GM12878 (cell line): ENCODE measurements at regions not wholly inside any gene's neighbourhood (a gene's known extent, or its start where the extent isn't known, plus 50 kb on each side); places are given as distances from the start of the nearest gene placed in this dataset.

Experiments
- ATAC-seq: fragments of 200-7000 bp; cut with Tn5 transposase; 3 replicates; pipeline ENCODE4 v1.9.1; 2020; ENCODE audit warnings: mild to moderate bottlenecking, moderate library complexity
- BruUV-seq: library from RNA; stranded (reverse); fragments of 400-500 nt; replicated peaks from 2 replicates; lab custom pipeline; 2021; lab: Mats Ljungman, UMichigan
- CTCF ChIA-PET: fragments of 300-600 bp; sonication (Branson Sonifier 250); formaldehyde crosslinking; extraction: SDS; loops from one replicate; lab custom pipeline; 2021; ENCODE audit warnings: inconsistent platforms; lab: Yijun Ruan, JAX
- POLR2A ChIA-PET: fragments of 350-600 bp; formaldehyde crosslinking; extraction: SDS; loops from one replicate; lab custom pipeline; 2021; ENCODE audit warnings: inconsistent platforms; lab: Charles Lee
- RAD21 ChIA-PET: fragments of 300-600 bp; sonication (Branson Sonifier 250); formaldehyde crosslinking; loops from one replicate; lab custom pipeline; 2023; ENCODE audit warnings: antibody characterized with exemption; ENCODE audit not compliant: unreplicated experiment; lab: Charles Lee
- SMC1A ChIA-PET: fragments of 300-600 bp; sonication (Branson Sonifier 250); formaldehyde crosslinking; loops from one replicate; lab custom pipeline; 2023; ENCODE audit not compliant: unreplicated experiment, uncharacterized antibody; lab: Charles Lee
- DNase-seq: peaks from one replicate; pipeline ENCODE4 v3.0.0-alpha.2; 2011; ENCODE audit warnings: low read depth, low spot score
- FAIRE-seq: peaks from 3 replicates; lab custom pipeline; 2011; peaks lifted over from hg19 to GRCh38; lab: Jason Lieb, UNC
- H2AFZ ChIP-seq: 2 replicates; pipeline ENCODE4 v1.6.0; 2011; ENCODE audit warnings: low read depth, low read length, control low read depth; ENCODE audit not compliant: control insufficient read depth
- H3K27ac ChIP-seq: 2 replicates; pipeline ENCODE4 v1.5.1; 2011; ENCODE audit warnings: control low read depth; ENCODE audit not compliant: control insufficient read depth, insufficient read depth
- H3K27me3 ChIP-seq, 2 experiments: replicated peaks in 1 of 2; 2 replicates each; pipeline versions ENCODE4 v1.6.0 to v1.6.1; 2011; ENCODE audit warnings: low read length in 1 of 2; ENCODE audit not compliant: control insufficient read depth in 2 of 2, insufficient read depth in 2 of 2
- H3K36me3 ChIP-seq, 2 experiments: 2 replicates each; pipeline ENCODE4 v1.5.1; 2011; ENCODE audit warnings: low read length in 1 of 2; ENCODE audit not compliant: control insufficient read depth in 2 of 2, insufficient read depth in 2 of 2
- H3K4me1 ChIP-seq: 2 replicates; pipeline ENCODE4 v1.6.1; 2011; ENCODE audit warnings: mild to moderate bottlenecking, low read length, moderate library complexity, mixed read lengths; ENCODE audit not compliant: control insufficient read depth, insufficient read depth
- H3K4me2 ChIP-seq: 2 replicates; pipeline ENCODE4 v1.6.0; 2011; ENCODE audit warnings: control low read depth; ENCODE audit not compliant: control insufficient read depth, insufficient read depth
- H3K4me3 ChIP-seq: fragments of 200-600 bp; sonication (generic); 2 replicates; pipeline ENCODE4 v1.5.1; 2016
- H3K79me2 ChIP-seq: 2 replicates; pipeline ENCODE4 v1.6.0; 2011; ENCODE audit warnings: low read length; ENCODE audit not compliant: control insufficient read depth, insufficient read depth
- H3K9ac ChIP-seq: 2 replicates; pipeline ENCODE4 v1.8.0; 2011; ENCODE audit warnings: low read length, control low read depth, mixed read lengths; ENCODE audit not compliant: control insufficient read depth, insufficient read depth
- H3K9me3 ChIP-seq: replicated peaks from 3 replicates; pipeline ENCODE4 v1.5.1; 2011; ENCODE audit warnings: mild to moderate bottlenecking, low read length; ENCODE audit not compliant: control insufficient read depth, insufficient read depth
- H4K20me1 ChIP-seq: 2 replicates; pipeline ENCODE4 v1.6.0; 2011; ENCODE audit not compliant: control insufficient read depth, insufficient read depth
- BMI1 ChIP-seq: fragments of 450-650 bp; IDR thresholded peaks from 2 replicates; pipeline ENCODE4 v1.6.1; 2016; ENCODE audit warnings: mild to moderate bottlenecking, moderate library complexity, borderline replicate concordance
- CBFB ChIP-seq: IDR thresholded peaks from 2 replicates; pipeline ENCODE4 v1.6.1; 2016; ENCODE audit warnings: antibody characterized with exemption, low read depth
- ETV6 ChIP-seq, 2 experiments: fragments of 450-650 bp in 1 of 2; IDR thresholded peaks in 1 of 2; conservative IDR thresholded peaks in 1 of 2; 2 replicates each; pipeline ENCODE4 v1.6.1; 2014; ENCODE audit warnings: antibody characterized with exemption in 1 of 2, borderline replicate concordance in 1 of 2, low read depth in 1 of 2, mild to moderate bottlenecking in 1 of 2, moderate library complexity in 1 of 2
- FOXK2 ChIP-seq: fragments of 450-650 bp; IDR thresholded peaks from 2 replicates; pipeline ENCODE4 v1.6.1; 2017; ENCODE audit warnings: mild to moderate bottlenecking, moderate library complexity
- FOXM1 ChIP-seq: IDR thresholded peaks from 2 replicates; pipeline ENCODE4 v1.6.1; 2012; ENCODE audit warnings: low read depth, mild to moderate bottlenecking, inconsistent platforms, low read length, moderate library complexity
- HDAC2 ChIP-seq: fragments of 200-600 bp; sonication (generic); IDR thresholded peaks from 2 replicates; pipeline ENCODE4 v1.6.1; 2017
- NRF1 ChIP-seq: conservative IDR thresholded peaks from 2 replicates; pipeline ENCODE4 v1.6.1; 2011; ENCODE audit warnings: mild to moderate bottlenecking, low read depth, low read length, improper control_type of control experiment
- RCOR1 ChIP-seq: conservative IDR thresholded peaks from 2 replicates; pipeline ENCODE4 v1.6.1; 2012; ENCODE audit warnings: low read depth, low read length, improper control_type of control experiment
- RFX5 ChIP-seq: IDR thresholded peaks from 2 replicates; pipeline ENCODE4 v1.6.1; 2011; ENCODE audit warnings: low read depth, low read length, improper control_type of control experiment
- SREBF2 ChIP-seq: IDR thresholded peaks from 2 replicates; pipeline ENCODE4 v1.6.1; 2012; ENCODE audit warnings: mild to moderate bottlenecking, low read length
- ZNF207 ChIP-seq: fragments of 450-650 bp; IDR thresholded peaks from 2 replicates; pipeline ENCODE4 v1.6.1; 2014; ENCODE audit warnings: antibody characterized with exemption, mild to moderate bottlenecking, borderline replicate concordance
- ZNF274 ChIP-seq: IDR thresholded peaks from one replicate; pipeline ENCODE4 v1.8.0; 2011; ENCODE audit not compliant: insufficient read length, insufficient read depth
- WGBS: methylation state at CpG from one replicate; pipeline ENCODE4 v1.1.6; 2016; ENCODE audit warnings: low lambda C conversion rate; ENCODE audit not compliant: insufficient replicate concordance, insufficient coverage; ENCODE audit errors: missing lambda C conversion rate; 5-methylcytosine and 5-hydroxymethylcytosine counted together
- in situ Hi-C: fragments of 300-500 bp; cut with MboI; formaldehyde crosslinking; loops from 9 replicates; pipeline ENCODE4 v1.14.3; 2018; ENCODE audit warnings: mixed read lengths
- intact Hi-C: fragments of 100-400 bp; cut with micrococcal nuclease; formaldehyde crosslinking; loops from one replicate; pipeline ENCODE4 v1.14.2; 2022; ENCODE audit not compliant: unreplicated experiment
- TF ChIP-seq, protein P1 (sequence below): IDR thresholded peaks from 2 replicates; pipeline ENCODE4 v1.6.1; 2011; ENCODE audit warnings: low read depth, low read length, improper control_type of control experiment, borderline replicate concordance
- TF ChIP-seq, protein P2 (sequence below): fragments of 450-650 bp; IDR thresholded peaks from 2 replicates; pipeline ENCODE4 v1.6.1; 2017; ENCODE audit warnings: antibody characterized with exemption, mild to moderate bottlenecking, moderate library complexity
- TF ChIP-seq, protein P3 (sequence below): IDR thresholded peaks from 2 replicates; pipeline ENCODE4 v1.6.1; 2011; ENCODE audit warnings: borderline replicate concordance, low read depth, mild to moderate bottlenecking, moderate library complexity, mixed read lengths, low read length; ENCODE audit not compliant: insufficient read depth; ENCODE audit errors: extremely low read length
- TF ChIP-seq, protein P4 (sequence below): IDR thresholded peaks from 2 replicates; pipeline ENCODE4 v1.6.1; 2012; ENCODE audit warnings: low read depth, low read length, improper control_type of control experiment
- TF ChIP-seq, protein P5 (sequence below): fragments of 450-650 bp; IDR thresholded peaks from 2 replicates; pipeline ENCODE4 v1.6.1; 2017; ENCODE audit warnings: mild to moderate bottlenecking, moderate library complexity

DNA sequence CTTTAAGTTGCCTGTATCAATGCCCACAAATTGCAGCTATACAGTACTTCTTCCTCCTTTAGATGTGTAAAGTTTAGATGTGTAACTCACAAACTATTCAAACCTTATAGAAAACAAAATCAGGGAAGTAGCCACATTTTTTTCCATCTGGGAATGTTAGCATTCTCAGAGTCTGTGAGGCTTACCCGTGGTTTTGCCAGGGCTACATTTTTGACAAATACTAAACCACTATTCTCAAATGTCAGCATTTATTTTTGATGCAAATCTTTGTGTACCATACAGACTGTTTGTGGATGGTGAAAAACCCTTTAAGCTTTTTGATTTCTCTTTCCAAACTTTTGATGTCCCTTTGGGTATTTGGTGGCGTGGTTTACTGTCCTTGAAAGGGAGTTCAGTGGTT, 216.4 kb downstream of the POSTN start:
- no peaks in the 10 kb centered on the region for H3K9me3 ChIP-seq
- no peak overlapping the region for H3K4me2 ChIP-seq
- no peaks in the 10 kb centered on the region for H3K4me1 ChIP-seq
- SMC1A ChIA-PET: no interaction called here
- no peak overlapping the region for H3K27ac ChIP-seq
- no peaks in the 10 kb centered on the region for H3K79me2 ChIP-seq
- FAIRE-seq (no peak), DNase-seq (no peak), ATAC-seq (no peak)
- CTCF ChIA-PET: no interaction called here
- intact Hi-C loops (no loop called here), in situ Hi-C loops (no loop called here)
- no peak overlapping the region for H3K9ac ChIP-seq
- BruUV-seq: no TSS peak
- H3K4me3 ChIP-seq: no peak overlapping the region
- no peaks in the 10 kb centered on the region for H3K36me3 ChIP-seq
- WGBS: 7% methylated on average over 2 of the region's 2 CpGs
- POLR2A ChIA-PET: no interaction called here
- TF ChIP-seq, protein P1, sequence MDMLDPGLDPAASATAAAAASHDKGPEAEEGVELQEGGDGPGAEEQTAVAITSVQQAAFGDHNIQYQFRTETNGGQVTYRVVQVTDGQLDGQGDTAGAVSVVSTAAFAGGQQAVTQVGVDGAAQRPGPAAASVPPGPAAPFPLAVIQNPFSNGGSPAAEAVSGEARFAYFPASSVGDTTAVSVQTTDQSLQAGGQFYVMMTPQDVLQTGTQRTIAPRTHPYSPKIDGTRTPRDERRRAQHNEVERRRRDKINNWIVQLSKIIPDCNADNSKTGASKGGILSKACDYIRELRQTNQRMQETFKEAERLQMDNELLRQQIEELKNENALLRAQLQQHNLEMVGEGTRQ: no peak
- TF ChIP-seq HDAC2: no peak
- no peak for TF ChIP-seq CBFB
- no peak for TF ChIP-seq RCOR1
- TF ChIP-seq SREBF2: no peak
- TF ChIP-seq RFX5: no peak
- TF ChIP-seq, protein P2, sequence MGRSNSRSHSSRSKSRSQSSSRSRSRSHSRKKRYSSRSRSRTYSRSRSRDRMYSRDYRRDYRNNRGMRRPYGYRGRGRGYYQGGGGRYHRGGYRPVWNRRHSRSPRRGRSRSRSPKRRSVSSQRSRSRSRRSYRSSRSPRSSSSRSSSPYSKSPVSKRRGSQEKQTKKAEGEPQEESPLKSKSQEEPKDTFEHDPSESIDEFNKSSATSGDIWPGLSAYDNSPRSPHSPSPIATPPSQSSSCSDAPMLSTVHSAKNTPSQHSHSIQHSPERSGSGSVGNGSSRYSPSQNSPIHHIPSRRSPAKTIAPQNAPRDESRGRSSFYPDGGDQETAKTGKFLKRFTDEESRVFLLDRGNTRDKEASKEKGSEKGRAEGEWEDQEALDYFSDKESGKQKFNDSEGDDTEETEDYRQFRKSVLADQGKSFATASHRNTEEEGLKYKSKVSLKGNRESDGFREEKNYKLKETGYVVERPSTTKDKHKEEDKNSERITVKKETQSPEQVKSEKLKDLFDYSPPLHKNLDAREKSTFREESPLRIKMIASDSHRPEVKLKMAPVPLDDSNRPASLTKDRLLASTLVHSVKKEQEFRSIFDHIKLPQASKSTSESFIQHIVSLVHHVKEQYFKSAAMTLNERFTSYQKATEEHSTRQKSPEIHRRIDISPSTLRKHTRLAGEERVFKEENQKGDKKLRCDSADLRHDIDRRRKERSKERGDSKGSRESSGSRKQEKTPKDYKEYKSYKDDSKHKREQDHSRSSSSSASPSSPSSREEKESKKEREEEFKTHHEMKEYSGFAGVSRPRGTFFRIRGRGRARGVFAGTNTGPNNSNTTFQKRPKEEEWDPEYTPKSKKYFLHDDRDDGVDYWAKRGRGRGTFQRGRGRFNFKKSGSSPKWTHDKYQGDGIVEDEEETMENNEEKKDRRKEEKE: no peak
- no peak for TF ChIP-seq FOXM1
- TF ChIP-seq BMI1: no peak
- no peak for TF ChIP-seq ETV6 (conservative IDR thresholded peaks at IDR 0.05 in 1 of 2, IDR thresholded peaks at IDR 0.05 in 1 of 2; ENCODE audit: borderline replicate concordance in 1 of 2, low read depth in 1 of 2)
- no peak for TF ChIP-seq ZNF207
- TF ChIP-seq NRF1: no peak
- TF ChIP-seq, protein P3, sequence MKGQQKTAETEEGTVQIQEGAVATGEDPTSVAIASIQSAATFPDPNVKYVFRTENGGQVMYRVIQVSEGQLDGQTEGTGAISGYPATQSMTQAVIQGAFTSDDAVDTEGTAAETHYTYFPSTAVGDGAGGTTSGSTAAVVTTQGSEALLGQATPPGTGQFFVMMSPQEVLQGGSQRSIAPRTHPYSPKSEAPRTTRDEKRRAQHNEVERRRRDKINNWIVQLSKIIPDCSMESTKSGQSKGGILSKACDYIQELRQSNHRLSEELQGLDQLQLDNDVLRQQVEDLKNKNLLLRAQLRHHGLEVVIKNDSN: no peak
- TF ChIP-seq, protein P4, sequence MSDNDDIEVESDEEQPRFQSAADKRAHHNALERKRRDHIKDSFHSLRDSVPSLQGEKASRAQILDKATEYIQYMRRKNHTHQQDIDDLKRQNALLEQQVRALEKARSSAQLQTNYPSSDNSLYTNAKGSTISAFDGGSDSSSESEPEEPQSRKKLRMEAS: no peak
- TF ChIP-seq FOXK2: no peak
- TF ChIP-seq, protein P5, sequence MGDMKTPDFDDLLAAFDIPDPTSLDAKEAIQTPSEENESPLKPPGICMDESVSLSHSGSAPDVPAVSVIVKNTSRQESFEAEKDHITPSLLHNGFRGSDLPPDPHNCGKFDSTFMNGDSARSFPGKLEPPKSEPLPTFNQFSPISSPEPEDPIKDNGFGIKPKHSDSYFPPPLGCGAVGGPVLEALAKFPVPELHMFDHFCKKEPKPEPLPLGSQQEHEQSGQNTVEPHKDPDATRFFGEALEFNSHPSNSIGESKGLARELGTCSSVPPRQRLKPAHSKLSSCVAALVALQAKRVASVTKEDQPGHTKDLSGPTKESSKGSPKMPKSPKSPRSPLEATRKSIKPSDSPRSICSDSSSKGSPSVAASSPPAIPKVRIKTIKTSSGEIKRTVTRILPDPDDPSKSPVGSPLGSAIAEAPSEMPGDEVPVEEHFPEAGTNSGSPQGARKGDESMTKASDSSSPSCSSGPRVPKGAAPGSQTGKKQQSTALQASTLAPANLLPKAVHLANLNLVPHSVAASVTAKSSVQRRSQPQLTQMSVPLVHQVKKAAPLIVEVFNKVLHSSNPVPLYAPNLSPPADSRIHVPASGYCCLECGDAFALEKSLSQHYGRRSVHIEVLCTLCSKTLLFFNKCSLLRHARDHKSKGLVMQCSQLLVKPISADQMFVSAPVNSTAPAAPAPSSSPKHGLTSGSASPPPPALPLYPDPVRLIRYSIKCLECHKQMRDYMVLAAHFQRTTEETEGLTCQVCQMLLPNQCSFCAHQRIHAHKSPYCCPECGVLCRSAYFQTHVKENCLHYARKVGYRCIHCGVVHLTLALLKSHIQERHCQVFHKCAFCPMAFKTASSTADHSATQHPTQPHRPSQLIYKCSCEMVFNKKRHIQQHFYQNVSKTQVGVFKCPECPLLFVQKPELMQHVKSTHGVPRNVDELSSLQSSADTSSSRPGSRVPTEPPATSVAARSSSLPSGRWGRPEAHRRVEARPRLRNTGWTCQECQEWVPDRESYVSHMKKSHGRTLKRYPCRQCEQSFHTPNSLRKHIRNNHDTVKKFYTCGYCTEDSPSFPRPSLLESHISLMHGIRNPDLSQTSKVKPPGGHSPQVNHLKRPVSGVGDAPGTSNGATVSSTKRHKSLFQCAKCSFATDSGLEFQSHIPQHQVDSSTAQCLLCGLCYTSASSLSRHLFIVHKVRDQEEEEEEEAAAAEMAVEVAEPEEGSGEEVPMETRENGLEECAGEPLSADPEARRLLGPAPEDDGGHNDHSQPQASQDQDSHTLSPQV: no peak
- TF ChIP-seq ZNF274: no peak
- no peak overlapping the region for H2AFZ ChIP-seq
- RAD21 ChIA-PET: no interaction called here
- no peaks in the 10 kb centered on the region for H4K20me1 ChIP-seq
- no peaks in the 10 kb centered on the region for H3K27me3 ChIP-seq
